ENCODE measurements at regions not wholly inside any gene's neighbourhood (a gene's known extent, or its start where the extent isn't known, plus 50 kb on each side); places are given as distances from the start of the nearest gene placed in this dataset.

- no peak for TF ChIP-seq CTCF (conservative IDR thresholded peaks at IDR 0.05; ENCODE audit: control insufficient read depth, insufficient read depth, low read depth, low read length)
- no peak overlapping the region for H3K4me3 ChIP-seq (ENCODE audit: control insufficient read depth, low read depth, low read length)
- no peak for DNase-seq (ENCODE audit: low read depth)
Observed at GRCh38 chr9:11347437-11347836, 734.6 kb upstream of the PTPRD start.

- no peak for TF ChIP-seq CTCF (conservative IDR thresholded peaks at IDR 0.05; ENCODE audit: control insufficient read depth, insufficient read depth, low read depth, low read length)
- no peak for DNase-seq (ENCODE audit: low read depth)
- no peak overlapping the region for H3K4me3 ChIP-seq (ENCODE audit: control insufficient read depth, low read depth, low read length)
Observed at GRCh38 chr9:11348366-11348765, 735.6 kb upstream of the PTPRD start.

GRCh38 chr9:11349187-11349586, 736.4 kb upstream of the PTPRD start:
- no peak for DNase-seq (ENCODE audit: low read depth)
- no peak for TF ChIP-seq CTCF (conservative IDR thresholded peaks at IDR 0.05; ENCODE audit: control insufficient read depth, insufficient read depth, low read depth, low read length)
- no peak overlapping the region for H3K4me3 ChIP-seq (ENCODE audit: control insufficient read depth, low read depth, low read length)

GRCh38 chr9:11352612-11353011, 739.8 kb upstream of the PTPRD start:
- DNase-seq (ENCODE audit: low read depth), result no peak
- no peak overlapping the region for H3K4me3 ChIP-seq (ENCODE audit: control insufficient read depth, low read depth, low read length)
- TF ChIP-seq CTCF (conservative IDR thresholded peaks at IDR 0.05; ENCODE audit: control insufficient read depth, insufficient read depth, low read depth, low read length), result no peak

- H3K4me3 ChIP-seq (ENCODE audit: control insufficient read depth, low read depth, low read length), result no peak overlapping the region
- no peak for TF ChIP-seq CTCF (conservative IDR thresholded peaks at IDR 0.05; ENCODE audit: control insufficient read depth, insufficient read depth, low read depth, low read length)
- DNase-seq (ENCODE audit: low read depth), result no peak
Observed at GRCh38 chr9:11356067-11356466, 743.3 kb upstream of the PTPRD start.

- no peak for DNase-seq (ENCODE audit: low read depth)
- no peak overlapping the region for H3K4me3 ChIP-seq (ENCODE audit: control insufficient read depth, low read depth, low read length)
- no peak for TF ChIP-seq CTCF (conservative IDR thresholded peaks at IDR 0.05; ENCODE audit: control insufficient read depth, insufficient read depth, low read depth, low read length)
Observed at GRCh38 chr9:11366585-11367129, 753.9 kb upstream of the PTPRD start.

GRCh38 chr9:11374926-11375325, 762.1 kb upstream of the PTPRD start:
- TF ChIP-seq CTCF (conservative IDR thresholded peaks at IDR 0.05; ENCODE audit: control insufficient read depth, insufficient read depth, low read depth, low read length), result no peak
- H3K4me3 ChIP-seq (ENCODE audit: control insufficient read depth, low read depth, low read length), result no peak overlapping the region
- DNase-seq (ENCODE audit: low read depth), result no peak
